ENCODE measurements at regions not wholly inside any gene's neighbourhood (a gene's known extent, or its start where the extent isn't known, plus 50 kb on each side); places are given as distances from the start of the nearest gene placed in this dataset.

DNA sequence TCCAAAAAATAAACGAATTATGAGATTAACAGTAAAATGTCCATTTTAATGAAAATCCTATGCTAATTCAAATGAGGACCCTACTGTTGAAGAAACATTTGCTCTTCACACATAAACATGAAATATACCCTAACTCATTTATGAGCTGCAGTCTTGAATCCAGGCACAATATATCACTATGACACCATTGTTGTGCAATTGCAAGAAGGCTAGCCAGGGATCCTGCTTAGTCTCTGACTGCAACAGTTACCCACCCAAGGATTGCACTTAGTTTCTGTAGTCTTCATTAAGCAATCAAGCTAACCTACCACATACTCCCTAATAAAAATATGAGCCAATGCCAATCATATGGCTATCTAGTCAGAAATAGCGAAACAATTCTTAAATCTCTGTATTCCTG is 981.0 kb upstream of the FAT3 start:
- Histone ChIP-seq H3K9ac (ENCODE audit: low read length) (no peak overlapping the region), H3K4me2 (ENCODE audit: low read length) (peak overlapping the region; percentile 41), H3K9me2 (replicated peaks; ENCODE audit: low read length) (no peaks in the 10 kb centered on the region), H3K27me3 (ENCODE audit: low read length) (no peaks in the 10 kb centered on the region), H3K79me2 (ENCODE audit: low read length) (no peaks in the 10 kb centered on the region), H2AFZ (ENCODE audit: low read length) (no peak overlapping the region), H3F3A (ENCODE audit: low read length, unreplicated experiment) (no peaks in the 10 kb centered on the region), H3K27ac (ENCODE audit: low read length) (no peak overlapping the region), H3K36me3 (ENCODE audit: low read depth, low read length) (no peaks in the 10 kb centered on the region), H3K4me1 (ENCODE audit: insufficient read depth, low read length) (peaks cover 14% of the 10 kb centered on the region), H3K4me3 (ENCODE audit: low read length) (0 out of 2 replicates have a peak overlapping the region, but pooled peaks have one; percentile 10), H4K20me1 (ENCODE audit: low read length) (no peaks in the 10 kb centered on the region), H3K9me3 (ENCODE audit: low read length) (no peaks in the 10 kb centered on the region)
- ChIA-PET POLR2A (ENCODE audit: unreplicated experiment) (no interaction called here), CTCF (no interaction called here)
- intact Hi-C loops (cut with micrococcal nuclease): loop anchor here (10.0 kb wide), 1 partner anchor 189 kb away; no protein-coding TSS in a partner anchor
- peak; percentile 36 for DNase-seq
- no TSS peak for BruUV-seq (replicated peaks)
- TF ChIP-seq EZH2phosphoT487 (IDR thresholded peaks at IDR 0.05; ENCODE audit: borderline replicate concordance, low read length): no peak
- no peak for TF ChIP-seq EZH2 (IDR thresholded peaks at IDR 0.05; ENCODE audit: low read length, unreplicated experiment)
- TF ChIP-seq, protein P1, sequence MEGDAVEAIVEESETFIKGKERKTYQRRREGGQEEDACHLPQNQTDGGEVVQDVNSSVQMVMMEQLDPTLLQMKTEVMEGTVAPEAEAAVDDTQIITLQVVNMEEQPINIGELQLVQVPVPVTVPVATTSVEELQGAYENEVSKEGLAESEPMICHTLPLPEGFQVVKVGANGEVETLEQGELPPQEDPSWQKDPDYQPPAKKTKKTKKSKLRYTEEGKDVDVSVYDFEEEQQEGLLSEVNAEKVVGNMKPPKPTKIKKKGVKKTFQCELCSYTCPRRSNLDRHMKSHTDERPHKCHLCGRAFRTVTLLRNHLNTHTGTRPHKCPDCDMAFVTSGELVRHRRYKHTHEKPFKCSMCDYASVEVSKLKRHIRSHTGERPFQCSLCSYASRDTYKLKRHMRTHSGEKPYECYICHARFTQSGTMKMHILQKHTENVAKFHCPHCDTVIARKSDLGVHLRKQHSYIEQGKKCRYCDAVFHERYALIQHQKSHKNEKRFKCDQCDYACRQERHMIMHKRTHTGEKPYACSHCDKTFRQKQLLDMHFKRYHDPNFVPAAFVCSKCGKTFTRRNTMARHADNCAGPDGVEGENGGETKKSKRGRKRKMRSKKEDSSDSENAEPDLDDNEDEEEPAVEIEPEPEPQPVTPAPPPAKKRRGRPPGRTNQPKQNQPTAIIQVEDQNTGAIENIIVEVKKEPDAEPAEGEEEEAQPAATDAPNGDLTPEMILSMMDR (conservative IDR thresholded peaks at IDR 0.05; ENCODE audit: low read depth, low read length): no peak
- no peak for ATAC-seq

DNA sequence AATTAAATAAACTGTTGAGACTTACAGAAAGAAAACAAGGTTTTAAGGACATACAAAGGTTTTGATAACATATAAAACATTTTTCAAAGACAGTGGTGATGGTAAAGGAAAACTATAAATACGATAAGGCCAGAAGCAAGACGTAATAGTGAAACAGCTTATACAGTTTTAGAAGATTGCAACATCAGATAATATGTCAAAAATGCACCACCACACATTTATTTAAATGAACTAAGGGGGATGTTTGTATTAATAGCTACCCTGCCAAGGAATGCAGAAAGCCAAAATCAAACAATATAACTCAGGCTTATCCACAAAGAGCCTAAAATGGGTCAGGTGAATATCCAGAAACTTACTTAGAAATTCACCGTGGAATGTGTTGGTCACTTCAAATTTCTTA is 981.6 kb upstream of the FAT3 start:
- intact Hi-C loops (cut with micrococcal nuclease): loop anchor here (10.0 kb wide), 1 partner anchor 188 kb away; no protein-coding TSS in a partner anchor
- H3K79me2 ChIP-seq (ENCODE audit: low read length): no peaks in the 10 kb centered on the region

DNA sequence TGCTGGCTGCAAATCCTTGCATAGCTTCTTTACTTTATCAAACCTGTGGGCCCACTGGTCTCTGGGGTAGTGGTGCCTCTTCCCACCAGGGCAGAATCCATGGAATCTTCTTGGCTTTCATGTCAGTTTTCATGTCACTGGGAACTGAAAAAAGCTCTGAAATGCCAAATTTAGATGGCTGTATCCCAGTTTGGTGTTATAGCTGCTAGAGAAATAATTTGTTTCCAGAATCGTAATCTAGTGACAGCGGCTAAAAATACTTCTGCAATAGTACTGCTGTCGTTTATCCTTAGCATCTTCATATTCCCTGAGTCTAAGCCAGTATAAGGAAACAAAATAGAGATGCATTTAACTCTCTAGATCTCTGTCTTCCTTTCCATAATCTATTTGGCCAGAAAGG is 983.4 kb upstream of the FAT3 start:
- CTCF ChIA-PET: no interaction called here
- Histone ChIP-seq H3K9me2 (replicated peaks; ENCODE audit: low read length) (no peaks in the 10 kb centered on the region), H3K4me1 (ENCODE audit: insufficient read depth, low read length) (peaks cover 14% of the 10 kb centered on the region), H3K4me3 (ENCODE audit: low read length) (no peak overlapping the region), H3K4me2 (ENCODE audit: low read length) (no peak overlapping the region), H3K9ac (ENCODE audit: low read length) (no peak overlapping the region), H3F3A (ENCODE audit: low read length, unreplicated experiment) (no peaks in the 10 kb centered on the region), H3K36me3 (ENCODE audit: low read depth, low read length) (no peaks in the 10 kb centered on the region), H3K79me2 (ENCODE audit: low read length) (no peaks in the 10 kb centered on the region), H3K27ac (ENCODE audit: low read length) (no peak overlapping the region), H4K20me1 (ENCODE audit: low read length) (no peaks in the 10 kb centered on the region), H3K27me3 (ENCODE audit: low read length) (no peaks in the 10 kb centered on the region), H3K9me3 (ENCODE audit: low read length) (no peaks in the 10 kb centered on the region), H2AFZ (ENCODE audit: low read length) (no peak overlapping the region)
- no peak for ATAC-seq
- TF ChIP-seq, protein P1 (conservative IDR thresholded peaks at IDR 0.05; ENCODE audit: low read depth, low read length): no peak
- intact Hi-C loops (cut with micrococcal nuclease): loop anchor here (10.0 kb wide), 1 partner anchor 186 kb away; no protein-coding TSS in a partner anchor
- POLR2A ChIA-PET (ENCODE audit: unreplicated experiment): no interaction called here
- DNase-seq: no peak
- no TSS peak for BruUV-seq (replicated peaks)

More for the DNA sequence above, 981.6 kb upstream of the FAT3 start:
- H3K4me3 ChIP-seq (ENCODE audit: low read length): peak overlapping the region; percentile 10; the same call in 1 of the 2 replicates
- no peaks in the 10 kb centered on the region for H4K20me1 ChIP-seq (ENCODE audit: low read length)
- no peaks in the 10 kb centered on the region for H3K9me2 ChIP-seq (replicated peaks; ENCODE audit: low read length)
- DNase-seq: peak; percentile 63
- 0 out of 2 replicates have a peak overlapping the region, but pooled peaks have one; percentile 18 for H2AFZ ChIP-seq (ENCODE audit: low read length)
- CTCF ChIA-PET: no interaction called here
- peaks cover 14% of the 10 kb centered on the region for H3K4me1 ChIP-seq (ENCODE audit: insufficient read depth, low read length)
- TF ChIP-seq EZH2phosphoT487 (IDR thresholded peaks at IDR 0.05; ENCODE audit: borderline replicate concordance, low read length): no peak
- TF ChIP-seq, protein P1 (conservative IDR thresholded peaks at IDR 0.05; ENCODE audit: low read depth, low read length): no peak
- no peak overlapping the region for H3K27ac ChIP-seq (ENCODE audit: low read length)
- peak overlapping the region; percentile 41 for H3K4me2 ChIP-seq (ENCODE audit: low read length)
- H3K9ac ChIP-seq (ENCODE audit: low read length): no peak overlapping the region
- no TSS peak for BruUV-seq (replicated peaks)
- H3F3A ChIP-seq (ENCODE audit: low read length, unreplicated experiment): no peaks in the 10 kb centered on the region
- no peaks in the 10 kb centered on the region for H3K36me3 ChIP-seq (ENCODE audit: low read depth, low read length)
- no peak for ATAC-seq
- H3K9me3 ChIP-seq (ENCODE audit: low read length): no peaks in the 10 kb centered on the region
- no peaks in the 10 kb centered on the region for H3K27me3 ChIP-seq (ENCODE audit: low read length)
- POLR2A ChIA-PET (ENCODE audit: unreplicated experiment): no interaction called here
